ENCODE measurements at regions not wholly inside any gene's neighbourhood (a gene's known extent, or its start where the extent isn't known, plus 50 kb on each side); places are given as distances from the start of the nearest gene placed in this dataset.

GRCh38 chr10:36393801-36394200 is 731.6 kb upstream of the ANKRD30A start:
- in situ Hi-C loops (cut with HindIII; ENCODE audit: low sequenced_read_pairs): no loop called here

GRCh38 chr10:36391405-36391804 is 734.0 kb upstream of the ANKRD30A start:
- in situ Hi-C loops (cut with HindIII; ENCODE audit: low sequenced_read_pairs): no loop called here

- in situ Hi-C loops (cut with HindIII; ENCODE audit: low sequenced_read_pairs): no loop called here
Measured at GRCh38 chr10:36390221-36390620, 735.2 kb upstream of the ANKRD30A start.

- in situ Hi-C loops (cut with HindIII; ENCODE audit: low sequenced_read_pairs): loop anchor here (10.0 kb wide), 1 partner anchor 753 kb away; no protein-coding TSS in a partner anchor
Measured at GRCh38 chr10:36388166-36388565, 737.2 kb upstream of the ANKRD30A start.

- in situ Hi-C loops (cut with HindIII; ENCODE audit: low sequenced_read_pairs): loop anchor here (10.0 kb wide), 1 partner anchor 751 kb away; no protein-coding TSS in a partner anchor
Measured at GRCh38 chr10:36385693-36386092, 739.7 kb upstream of the ANKRD30A start.

- in situ Hi-C loops (cut with HindIII; ENCODE audit: low sequenced_read_pairs): loop anchor here (10.0 kb wide), 1 partner anchor 749 kb away; no protein-coding TSS in a partner anchor
Measured at GRCh38 chr10:36383349-36383748, 741.3 kb upstream of the FZD8 start.

GRCh38 chr10:36381748-36382147 is 739.7 kb upstream of the FZD8 start:
- in situ Hi-C loops (cut with HindIII; ENCODE audit: low sequenced_read_pairs): loop anchor here (10.0 kb wide), 1 partner anchor 747 kb away; no protein-coding TSS in a partner anchor

- in situ Hi-C loops (cut with HindIII; ENCODE audit: low sequenced_read_pairs): loop anchor here (10.0 kb wide), 1 partner anchor 746 kb away; no protein-coding TSS in a partner anchor
Measured at GRCh38 chr10:36380538-36380937, 738.4 kb upstream of the FZD8 start.

- in situ Hi-C loops (cut with HindIII; ENCODE audit: low sequenced_read_pairs): no loop called here
Measured at GRCh38 chr10:36375107-36375506, 733.0 kb upstream of the FZD8 start.

- in situ Hi-C loops (cut with HindIII; ENCODE audit: low sequenced_read_pairs): no loop called here
Measured at GRCh38 chr10:36373424-36374096, 731.5 kb upstream of the FZD8 start.

- in situ Hi-C loops (cut with HindIII; ENCODE audit: low sequenced_read_pairs): no loop called here
Measured at GRCh38 chr10:36367362-36367761, 725.3 kb upstream of the FZD8 start.

GRCh38 chr10:36366843-36367242 is 724.7 kb upstream of the FZD8 start:
- in situ Hi-C loops (cut with HindIII; ENCODE audit: low sequenced_read_pairs): no loop called here

- in situ Hi-C loops (cut with HindIII; ENCODE audit: low sequenced_read_pairs): no loop called here
Measured at GRCh38 chr10:36366065-36366464, 724.0 kb upstream of the FZD8 start.

- in situ Hi-C loops (cut with HindIII; ENCODE audit: low sequenced_read_pairs): no loop called here
Measured at GRCh38 chr10:36362257-36362656, 720.2 kb upstream of the FZD8 start.

GRCh38 chr10:36358736-36359135 is 716.6 kb upstream of the FZD8 start:
- in situ Hi-C loops (cut with HindIII; ENCODE audit: low sequenced_read_pairs): no loop called here

- in situ Hi-C loops (cut with HindIII; ENCODE audit: low sequenced_read_pairs): no loop called here
Measured at GRCh38 chr10:36354633-36355032, 712.5 kb upstream of the FZD8 start.

GRCh38 chr10:36351159-36351558 is 709.1 kb upstream of the FZD8 start:
- in situ Hi-C loops (cut with HindIII; ENCODE audit: low sequenced_read_pairs): no loop called here

GRCh38 chr10:36349445-36350078 is 707.5 kb upstream of the FZD8 start:
- in situ Hi-C loops (cut with HindIII; ENCODE audit: low sequenced_read_pairs): no loop called here

- in situ Hi-C loops (cut with HindIII; ENCODE audit: low sequenced_read_pairs): no loop called here
Measured at GRCh38 chr10:36345807-36346206, 703.7 kb upstream of the FZD8 start.

GRCh38 chr10:36345175-36345533 is 703.1 kb upstream of the FZD8 start:
- in situ Hi-C loops (cut with HindIII; ENCODE audit: low sequenced_read_pairs): no loop called here

- in situ Hi-C loops (cut with HindIII; ENCODE audit: low sequenced_read_pairs): no loop called here
Measured at GRCh38 chr10:36344240-36345174, 702.4 kb upstream of the FZD8 start.

Measured in DLD1 (cell line).